Sigmoid colon (tissue), 4 donors: ENCODE measurements at regions not wholly inside any gene's neighbourhood (a gene's known extent, or its start where the extent isn't known, plus 50 kb on each side); places are given as distances from the start of the nearest gene placed in this dataset.

Experiments used
- EP300 ChIP-seq, 4 donors: sonication (generic); formaldehyde crosslinking; IDR thresholded peaks; one replicate each; pipeline ENCODE4 v1.6.1; 2017; ENCODE audit warnings: antibody characterized with exemption in 4 of 4
- TF ChIP-seq, protein P1 (sequence below), 4 experiments: fragments of 450-650 bp in 3 of 4; fragments of 200-600 bp in 1 of 4; IDR thresholded peaks; one replicate each; pipeline ENCODE4 v1.5.1; 2016 to 2019; ENCODE audit warnings: antibody characterized with exemption in 4 of 4, mild to moderate bottlenecking in 3 of 4, moderate library complexity in 2 of 4

DNA sequence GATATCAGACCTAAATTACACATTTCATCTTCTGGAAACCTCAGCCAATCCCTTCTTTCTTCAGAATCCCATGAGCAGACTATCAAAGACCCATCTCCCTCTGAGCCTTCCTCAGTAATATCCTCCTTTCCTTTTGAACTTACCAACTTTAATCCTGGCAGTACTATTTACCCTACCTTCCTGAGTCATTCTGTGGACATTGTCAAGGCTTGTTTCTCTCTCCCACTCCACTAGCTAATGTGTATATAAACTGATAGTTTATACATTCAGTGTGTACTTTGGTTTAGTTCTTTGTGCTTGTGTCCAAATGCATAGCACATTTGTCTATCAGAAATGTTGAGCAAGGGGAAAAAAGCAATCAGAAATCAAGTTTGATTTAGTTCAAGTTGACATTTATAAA lies 568.3 kb downstream of the CSNK1G3 start:
- TF ChIP-seq, protein P1, sequence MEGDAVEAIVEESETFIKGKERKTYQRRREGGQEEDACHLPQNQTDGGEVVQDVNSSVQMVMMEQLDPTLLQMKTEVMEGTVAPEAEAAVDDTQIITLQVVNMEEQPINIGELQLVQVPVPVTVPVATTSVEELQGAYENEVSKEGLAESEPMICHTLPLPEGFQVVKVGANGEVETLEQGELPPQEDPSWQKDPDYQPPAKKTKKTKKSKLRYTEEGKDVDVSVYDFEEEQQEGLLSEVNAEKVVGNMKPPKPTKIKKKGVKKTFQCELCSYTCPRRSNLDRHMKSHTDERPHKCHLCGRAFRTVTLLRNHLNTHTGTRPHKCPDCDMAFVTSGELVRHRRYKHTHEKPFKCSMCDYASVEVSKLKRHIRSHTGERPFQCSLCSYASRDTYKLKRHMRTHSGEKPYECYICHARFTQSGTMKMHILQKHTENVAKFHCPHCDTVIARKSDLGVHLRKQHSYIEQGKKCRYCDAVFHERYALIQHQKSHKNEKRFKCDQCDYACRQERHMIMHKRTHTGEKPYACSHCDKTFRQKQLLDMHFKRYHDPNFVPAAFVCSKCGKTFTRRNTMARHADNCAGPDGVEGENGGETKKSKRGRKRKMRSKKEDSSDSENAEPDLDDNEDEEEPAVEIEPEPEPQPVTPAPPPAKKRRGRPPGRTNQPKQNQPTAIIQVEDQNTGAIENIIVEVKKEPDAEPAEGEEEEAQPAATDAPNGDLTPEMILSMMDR (IDR thresholded peaks at IDR 0.05), result no peak
- TF ChIP-seq EP300 (IDR thresholded peaks at IDR 0.05), result no peak
